B cell (primary cell): ENCODE measurements at regions not wholly inside any gene's neighbourhood (a gene's known extent, or its start where the extent isn't known, plus 50 kb on each side); places are given as distances from the start of the nearest gene placed in this dataset.
"Not testable (repeated sequence)": the region's sequence is repeated elsewhere in the genome, so short reads cannot be mapped to it uniquely, and the experiment has no call there.

Source experiments
- ATAC-seq: fragments of 200-7000 bp; cut with Tn5 transposase; one replicate; pipeline ENCODE4 v1.10.0; 2021; ENCODE audit warnings: low read depth, mild to moderate bottlenecking, moderate number of reproducible peaks, moderate library complexity
- CTCF ChIA-PET: fragments of 350-600 bp; sonication (Branson Sonifier 250); formaldehyde crosslinking; loops from one replicate; lab custom pipeline; 2021; ENCODE audit warnings: antibody characterized with exemption, inconsistent platforms; lab: Charles Lee
- POLR2A ChIA-PET: fragments of 350-600 bp; sonication (Branson Sonifier 250); formaldehyde crosslinking; loops from one replicate; lab custom pipeline; 2021; ENCODE audit warnings: antibody characterized with exemption; lab: Charles Lee
- DNase-seq: peaks from one replicate; pipeline ENCODE4 v3.0.0; 2013
- H2AFZ ChIP-seq: 2 replicates; pipeline ENCODE4 v1.6.1; 2012; ENCODE audit warnings: mild to moderate bottlenecking, low read depth, low read length; ENCODE audit not compliant: insufficient read depth, poor library complexity, severe bottlenecking
- H3K27ac ChIP-seq, 2 donors: 1 replicate in 1 of 2; 2 replicates in 1 of 2; pipeline ENCODE4 v1.5.1; 2012 to 2013; ENCODE audit warnings: low read length in 2 of 2, mild to moderate bottlenecking in 2 of 2, moderate library complexity in 1 of 2
- H3K27me3 ChIP-seq, 4 experiments: fragments of 200-600 bp in 1 of 4; sonication (generic) in 1 of 4; replicated peaks in 1 of 4; 1 replicate in 2 of 4; 2 replicates in 2 of 4; pipeline versions ENCODE4 v1.6.1 to v1.7.0; 2013 to 2016; ENCODE audit warnings: low read length in 3 of 4, mild to moderate bottlenecking in 2 of 4, mixed read lengths in 1 of 4, moderate library complexity in 1 of 4; ENCODE audit not compliant: insufficient read depth in 4 of 4, control insufficient read depth in 3 of 4; ENCODE audit errors: control extremely low read depth in 1 of 4
- H3K36me3 ChIP-seq, 2 experiments: replicated peaks in 1 of 2; 1 replicate in 1 of 2; 2 replicates in 1 of 2; pipeline versions ENCODE4 v1.6.1 to v1.7.1; 2013; ENCODE audit warnings: low read length in 1 of 2; ENCODE audit not compliant: insufficient read depth in 2 of 2, control insufficient read depth in 1 of 2; ENCODE audit errors: control extremely low read depth in 1 of 2, extremely low read depth in 1 of 2
- H3K4me1 ChIP-seq, 2 donors: fragments of 200-600 bp in 1 of 2; sonication (generic) in 1 of 2; 1 replicate in 1 of 2; 2 replicates in 1 of 2; pipeline versions ENCODE4 v1.5.1 to v1.6.1; 2013 to 2017; ENCODE audit warnings: low read length in 2 of 2; ENCODE audit not compliant: control insufficient read depth in 2 of 2, insufficient read depth in 2 of 2
- H3K4me2 ChIP-seq: replicated peaks from 2 replicates; pipeline ENCODE3; 2012; ENCODE audit warnings: mild to moderate bottlenecking, low read depth, low read length; ENCODE audit not compliant: poor library complexity, severe bottlenecking
- H3K4me3 ChIP-seq, 5 experiments: fragments of 200-600 bp in 1 of 5; sonication (generic) in 1 of 5; 1 replicate in 3 of 5; 2 replicates in 2 of 5; pipeline versions ENCODE4 v1.5.1 to v1.7.0; 2011 to 2016; ENCODE audit warnings: low read length in 4 of 5, mild to moderate bottlenecking in 4 of 5, low read depth in 2 of 5, control low read depth in 1 of 5, moderate library complexity in 1 of 5; ENCODE audit not compliant: insufficient read depth in 1 of 5; ENCODE audit errors: control extremely low read depth in 1 of 5, extremely low read depth in 1 of 5
- H3K79me2 ChIP-seq: fragments of 200-600 bp; sonication (generic); one replicate; pipeline ENCODE4 v1.6.0; 2016; ENCODE audit warnings: low read length; ENCODE audit not compliant: control insufficient read depth, insufficient read depth
- H3K9ac ChIP-seq: fragments of 200-600 bp; sonication (generic); 2 replicates; pipeline ENCODE4 v1.6.1; 2017; ENCODE audit warnings: mild to moderate bottlenecking, low read length, moderate library complexity
- H3K9me3 ChIP-seq, 3 donors: one replicate each; pipeline versions ENCODE4 v1.6.1 to v1.7.1; 2013; ENCODE audit warnings: low read length in 2 of 3; ENCODE audit not compliant: control insufficient read depth in 2 of 3, insufficient read depth in 1 of 3; ENCODE audit errors: control extremely low read depth in 1 of 3
- H4K20me1 ChIP-seq: 2 replicates; pipeline ENCODE4 v1.6.0; 2012; ENCODE audit warnings: mild to moderate bottlenecking, low read length; ENCODE audit not compliant: insufficient read depth, control insufficient read depth, poor library complexity, severe bottlenecking
- H3K27ac Mint-ChIP-seq: one replicate; pipeline ENCODE4 v1.8.0; 2021; ENCODE audit warnings: mixed read lengths
- H3K27me3 Mint-ChIP-seq: one replicate; pipeline ENCODE4 v1.8.0; 2021; ENCODE audit warnings: mixed read lengths
- H3K4me1 Mint-ChIP-seq: one replicate; pipeline ENCODE4 v1.8.0; 2021; ENCODE audit warnings: mixed read lengths
- H3K4me3 Mint-ChIP-seq: one replicate; pipeline ENCODE4 v1.8.0; 2021; ENCODE audit warnings: mixed read lengths
- H3K9me3 Mint-ChIP-seq: one replicate; pipeline ENCODE4 v1.8.0; 2022; ENCODE audit warnings: mixed read lengths; ENCODE audit not compliant: insufficient read depth
- EZH2 ChIP-seq: IDR thresholded peaks from 2 replicates; pipeline ENCODE4 v1.6.1; 2012; ENCODE audit warnings: borderline replicate concordance, low read depth, mild to moderate bottlenecking, moderate library complexity, low read length; ENCODE audit not compliant: insufficient read depth, poor library complexity, severe bottlenecking
- WGBS: methylation state at CpG from one replicate; pipeline ENCODE4 v1.1.5; 2013; ENCODE audit warnings: missing lambda C conversion rate; ENCODE audit not compliant: insufficient coverage; 5-methylcytosine and 5-hydroxymethylcytosine counted together
- intact Hi-C: fragments of 100-400 bp; cut with micrococcal nuclease; formaldehyde crosslinking; loops from one replicate; pipeline ENCODE4 v1.10.0; 2022
- TF ChIP-seq, protein P1 (sequence below): fragments of 200-600 bp; IDR thresholded peaks from one replicate; pipeline ENCODE4 v1.8.0; 2022; ENCODE audit warnings: antibody characterized with exemption, mild to moderate bottlenecking

DNA sequence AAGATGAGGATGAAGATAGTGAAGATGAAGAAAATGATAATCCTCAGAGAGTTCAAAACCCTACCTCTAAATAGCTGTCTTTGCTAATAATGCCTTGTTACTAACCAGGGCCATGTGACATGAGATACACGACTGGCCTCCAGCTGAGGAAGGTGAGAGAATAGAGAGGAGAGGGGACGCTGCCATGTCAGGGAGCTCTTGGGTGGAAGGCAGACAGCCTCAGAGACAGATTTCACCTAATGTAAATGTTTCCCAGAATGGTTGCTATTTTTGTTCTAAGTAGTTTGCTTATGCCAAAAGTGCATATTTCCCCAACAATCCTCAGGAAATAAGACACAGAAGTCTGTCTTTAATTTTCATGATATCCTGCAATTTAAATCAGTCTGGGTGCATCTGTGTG is 138.4 kb downstream of the ELOVL4 start:
- no peak for TF ChIP-seq EZH2
- TF ChIP-seq, protein P1, sequence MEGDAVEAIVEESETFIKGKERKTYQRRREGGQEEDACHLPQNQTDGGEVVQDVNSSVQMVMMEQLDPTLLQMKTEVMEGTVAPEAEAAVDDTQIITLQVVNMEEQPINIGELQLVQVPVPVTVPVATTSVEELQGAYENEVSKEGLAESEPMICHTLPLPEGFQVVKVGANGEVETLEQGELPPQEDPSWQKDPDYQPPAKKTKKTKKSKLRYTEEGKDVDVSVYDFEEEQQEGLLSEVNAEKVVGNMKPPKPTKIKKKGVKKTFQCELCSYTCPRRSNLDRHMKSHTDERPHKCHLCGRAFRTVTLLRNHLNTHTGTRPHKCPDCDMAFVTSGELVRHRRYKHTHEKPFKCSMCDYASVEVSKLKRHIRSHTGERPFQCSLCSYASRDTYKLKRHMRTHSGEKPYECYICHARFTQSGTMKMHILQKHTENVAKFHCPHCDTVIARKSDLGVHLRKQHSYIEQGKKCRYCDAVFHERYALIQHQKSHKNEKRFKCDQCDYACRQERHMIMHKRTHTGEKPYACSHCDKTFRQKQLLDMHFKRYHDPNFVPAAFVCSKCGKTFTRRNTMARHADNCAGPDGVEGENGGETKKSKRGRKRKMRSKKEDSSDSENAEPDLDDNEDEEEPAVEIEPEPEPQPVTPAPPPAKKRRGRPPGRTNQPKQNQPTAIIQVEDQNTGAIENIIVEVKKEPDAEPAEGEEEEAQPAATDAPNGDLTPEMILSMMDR: no peak
- DNase-seq (no peak), ATAC-seq (no peak)
- intact Hi-C loops: no loop called here
- H3K27ac ChIP-seq: no peak overlapping the region
- H4K20me1 ChIP-seq: no peaks in the 10 kb centered on the region
- H3K36me3 ChIP-seq: no peaks in the 10 kb centered on the region
- no peaks in the 10 kb centered on the region for H3K79me2 ChIP-seq
- H3K9me3 ChIP-seq: no peaks in the 10 kb centered on the region
- CTCF ChIA-PET: no interaction called here
- no peaks in the 10 kb centered on the region for H3K4me1 ChIP-seq
- peaks cover 0 to 4% (median 0%) of the 10 kb centered on the region in 4 experiments for H3K27me3 ChIP-seq
- H3K9ac ChIP-seq: no peak overlapping the region
- no peak overlapping the region for H3K4me3 ChIP-seq
- H3K27me3 Mint-ChIP-seq: peaks cover 30% of the 10 kb centered on the region
- H3K27ac Mint-ChIP-seq: no peak overlapping the region
- 80% methylated on average over 1 of the region's 2 CpGs for WGBS
- H2AFZ ChIP-seq: no peak overlapping the region
- H3K9me3 Mint-ChIP-seq: peaks cover 4% of the 10 kb centered on the region
- no peak overlapping the region for H3K4me3 Mint-ChIP-seq
- no peaks in the 10 kb centered on the region for H3K4me1 Mint-ChIP-seq
- POLR2A ChIA-PET: no interaction called here
- H3K4me2 ChIP-seq: no peak overlapping the region

DNA sequence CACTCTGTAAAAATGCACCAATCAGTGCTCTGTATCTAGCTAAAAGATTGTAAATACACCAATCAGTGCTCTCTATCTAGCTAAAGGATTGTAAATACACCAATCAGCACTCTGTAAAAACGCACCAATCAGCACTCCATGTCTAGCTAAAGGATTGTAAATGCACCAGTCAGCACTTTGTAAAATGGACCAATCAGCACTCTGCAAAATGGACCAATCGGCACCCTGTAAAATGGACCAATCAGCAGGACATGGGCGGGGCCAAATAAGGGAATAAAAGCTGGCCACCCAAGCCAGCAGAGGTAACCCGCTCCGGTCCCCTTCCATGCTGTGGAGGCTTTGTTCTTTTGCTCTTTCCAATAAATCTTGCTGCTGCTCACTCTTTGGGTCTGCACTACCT is 140.7 kb downstream of the ELOVL4 start:
- H3K4me1 Mint-ChIP-seq, H3K27me3 ChIP-seq, H3K4me3 ChIP-seq, H3K27ac Mint-ChIP-seq, H3K4me1 ChIP-seq, ATAC-seq, H3K27ac ChIP-seq, H2AFZ ChIP-seq, H3K9ac ChIP-seq, H3K9me3 Mint-ChIP-seq, intact Hi-C loops, H3K9me3 ChIP-seq, H3K36me3 ChIP-seq, H4K20me1 ChIP-seq, H3K4me3 Mint-ChIP-seq, DNase-seq, H3K4me2 ChIP-seq, H3K79me2 ChIP-seq, CTCF ChIA-PET, POLR2A ChIA-PET: not testable (repeated sequence)
- peaks cover 36% of the 10 kb centered on the region for H3K27me3 Mint-ChIP-seq
- WGBS: 96% methylated on average over 5 of the region's 5 CpGs
